Anterior cingulate cortex (tissue), 58 donors: ENCODE measurements at regions not wholly inside any gene's neighbourhood (a gene's known extent, or its start where the extent isn't known, plus 50 kb on each side); places are given as distances from the start of the nearest gene placed in this dataset.
"Not testable (repeated sequence)": the region's sequence is repeated elsewhere in the genome, so short reads cannot be mapped to it uniquely, and the experiment has no call there.

ENCODE experiments used
- DNase-seq, 58 donors: peaks; one replicate each; lab custom pipeline; 2025; lab: John Stamatoyannopoulos, UW

- no peak for DNase-seq
Measured at GRCh38 chr14:104301731-104302460, 163.5 kb downstream of the KIF26A start.

GRCh38 chr14:104302794-104303405, 164.5 kb downstream of the KIF26A start:
- DNase-seq: no peak

- DNase-seq: no peak
Measured at GRCh38 chr14:104303705-104304425, 165.5 kb downstream of the KIF26A start.

GRCh38 chr14:104304451-104305351, 166.3 kb downstream of the KIF26A start:
- DNase-seq: no peak

- no peak for DNase-seq
Measured at GRCh38 chr14:104305511-104306449, 167.4 kb downstream of the KIF26A start.

GRCh38 chr14:104306450-104307040, 168.2 kb downstream of the KIF26A start:
- no peak for DNase-seq

- no peak for DNase-seq
Measured at GRCh38 chr14:104307246-104307626, 168.8 kb downstream of the KIF26A start.

GRCh38 chr14:104307627-104308401, 169.4 kb downstream of the KIF26A start:
- DNase-seq: no peak

- DNase-seq: not testable (repeated sequence)
Measured at GRCh38 chr14:104308534-104308933, 170.1 kb downstream of the KIF26A start.

GRCh38 chr14:104309657-104310369, 171.4 kb downstream of the KIF26A start:
- no peak for DNase-seq

GRCh38 chr14:104311358-104311757, 173.0 kb downstream of the KIF26A start:
- no peak for DNase-seq

GRCh38 chr14:104313674-104314073, 175.3 kb downstream of the KIF26A start:
- no peak for DNase-seq

GRCh38 chr14:104314251-104314941, 176.0 kb downstream of the KIF26A start:
- DNase-seq: no peak

- no peak for DNase-seq
Measured at GRCh38 chr14:104315169-104315568, 176.8 kb downstream of the KIF26A start.

GRCh38 chr14:104315625-104316024, 177.2 kb downstream of the KIF26A start:
- DNase-seq: no peak

- no peak for DNase-seq
Measured at GRCh38 chr14:104316121-104316722, 177.8 kb downstream of the KIF26A start.
